ENCODE measurements at regions not wholly inside any gene's neighbourhood (a gene's known extent, or its start where the extent isn't known, plus 50 kb on each side); places are given as distances from the start of the nearest gene placed in this dataset.

- no peak for DNase-seq (ENCODE audit: low read depth)
Measured at GRCh38 chr12:89918172-89918846, 209.7 kb upstream of the ATP2B1 start.

- DNase-seq (ENCODE audit: low read depth) = no peak
Measured at GRCh38 chr12:89909753-89910152, 201.1 kb upstream of the ATP2B1 start.

- DNase-seq (ENCODE audit: low read depth) = no peak
Measured at GRCh38 chr12:89907659-89908058, 199.0 kb upstream of the ATP2B1 start.

GRCh38 chr12:89906824-89907223 lies 198.2 kb upstream of the ATP2B1 start:
- no peak for DNase-seq (ENCODE audit: low read depth)

- no peak for DNase-seq (ENCODE audit: low read depth)
Measured at GRCh38 chr12:89906178-89906577, 197.5 kb upstream of the ATP2B1 start.

GRCh38 chr12:89901906-89902642 lies 193.4 kb upstream of the ATP2B1 start:
- no peak for DNase-seq (ENCODE audit: low read depth)

- no peak for DNase-seq (ENCODE audit: low read depth)
Measured at GRCh38 chr12:89901319-89901718, 192.7 kb upstream of the ATP2B1 start.

- DNase-seq (ENCODE audit: low read depth) = no peak
Measured at GRCh38 chr12:89899651-89900050, 191.0 kb upstream of the ATP2B1 start.

- DNase-seq (ENCODE audit: low read depth) = no peak
Measured at GRCh38 chr12:89895591-89895990, 187.0 kb upstream of the ATP2B1 start.

GRCh38 chr12:89895101-89895500 lies 186.5 kb upstream of the ATP2B1 start:
- no peak for DNase-seq (ENCODE audit: low read depth)

- DNase-seq (ENCODE audit: low read depth) = no peak
Measured at GRCh38 chr12:89893972-89894706, 185.5 kb upstream of the ATP2B1 start.

- no peak for DNase-seq (ENCODE audit: low read depth)
Measured at GRCh38 chr12:89892436-89892835, 183.8 kb upstream of the ATP2B1 start.

GRCh38 chr12:89891933-89892332 lies 183.3 kb upstream of the ATP2B1 start:
- DNase-seq (ENCODE audit: low read depth) = no peak

GRCh38 chr12:89890161-89890560 lies 181.5 kb upstream of the ATP2B1 start:
- no peak for DNase-seq (ENCODE audit: low read depth)

- DNase-seq (ENCODE audit: low read depth) = no peak
Measured at GRCh38 chr12:89889062-89889461, 180.4 kb upstream of the ATP2B1 start.

GRCh38 chr12:89884952-89885351 lies 176.3 kb upstream of the ATP2B1 start:
- DNase-seq (ENCODE audit: low read depth) = no peak

- DNase-seq (ENCODE audit: low read depth) = no peak
Measured at GRCh38 chr12:89884416-89884898, 175.8 kb upstream of the ATP2B1 start.

- DNase-seq (ENCODE audit: low read depth) = no peak
Measured at GRCh38 chr12:89883630-89884389, 175.2 kb upstream of the ATP2B1 start.

GRCh38 chr12:89882792-89883191 lies 174.2 kb upstream of the ATP2B1 start:
- DNase-seq (ENCODE audit: low read depth) = no peak

GRCh38 chr12:89882050-89882449 lies 173.4 kb upstream of the ATP2B1 start:
- no peak for DNase-seq (ENCODE audit: low read depth)

GRCh38 chr12:89880690-89881350 lies 172.2 kb upstream of the ATP2B1 start:
- peak; percentile 4 for DNase-seq (ENCODE audit: low read depth)

GRCh38 chr12:89879766-89880165 lies 171.1 kb upstream of the ATP2B1 start:
- no peak for DNase-seq (ENCODE audit: low read depth)

Measured in stimulated activated CD8-positive, alpha-beta memory T cell treated with anti-CD3 and anti-CD28 coated beads, Interleukin-15, amount 100 ng/mL, for 1 hour (primary cell).